GM23338 (cell line): ENCODE measurements at regions not wholly inside any gene's neighbourhood (a gene's known extent, or its start where the extent isn't known, plus 50 kb on each side); places are given as distances from the start of the nearest gene placed in this dataset.
"Not testable (repeated sequence)": the region's sequence is repeated elsewhere in the genome, so short reads cannot be mapped to it uniquely, and the experiment has no call there.

Source experiments
- CREB1 ChIP-seq: fragments of 250-450 bp; sonication (Bioruptor Pico); IDR thresholded peaks from 2 replicates; pipeline ENCODE4 v1.5.0; 2020; ENCODE audit warnings: low read depth, mild to moderate bottlenecking, moderate library complexity
- CTCF ChIP-seq, 2 experiments: fragments of 200-600 bp in 1 of 2; sonication (generic) in 1 of 2; conservative IDR thresholded peaks; 2 replicates each; pipeline versions ENCODE4 v1.5.1 to v1.6.1; 2016 to 2017; ENCODE audit warnings: antibody characterized with exemption in 2 of 2, low read depth in 2 of 2, mild to moderate bottlenecking in 2 of 2, moderate library complexity in 1 of 2
- EZH2phosphoT487 ChIP-seq: fragments of 200-600 bp; sonication (generic); IDR thresholded peaks from one replicate; pipeline ENCODE4 v1.8.1; 2018; ENCODE audit warnings: antibody characterized with exemption; ENCODE audit not compliant: unreplicated experiment
- POLR2AphosphoS5 ChIP-seq: IDR thresholded peaks from 2 replicates; pipeline ENCODE4 v1.6.1; 2016; ENCODE audit warnings: antibody characterized with exemption, low read depth
- REST ChIP-seq: IDR thresholded peaks from one replicate; pipeline ENCODE4 v1.6.1; 2018; ENCODE audit warnings: antibody characterized with exemption; ENCODE audit not compliant: unreplicated experiment
- ZNF114 ChIP-seq: fragments of 250-450 bp; sonication (Bioruptor Pico); IDR thresholded peaks from 2 replicates; pipeline ENCODE4 v1.5.0; 2020; ENCODE audit warnings: mild to moderate bottlenecking, moderate library complexity
- ZNF331 ChIP-seq: fragments of 250-450 bp; sonication (Bioruptor Pico); IDR thresholded peaks from 2 replicates; pipeline ENCODE4 v1.5.0; 2020; ENCODE audit warnings: low read depth, mild to moderate bottlenecking, moderate library complexity

- not testable (repeated sequence) for TF ChIP-seq CTCF (conservative IDR thresholded peaks at IDR 0.05; ENCODE audit: low read depth in 2 of 2); POLR2AphosphoS5; EZH2phosphoT487; ZNF331; REST; ZNF114 (CRISPR knock-in tag); CREB1 (CRISPR knock-in tag)
Measured at GRCh38 chr2:94587042-94587441, 284.2 kb upstream of the TEKT4 start.
